Activated gamma-delta T cell treated with Interleukin-2 at 50 U/mL for 16 hours (primary cell): ENCODE measurements at regions not wholly inside any gene's neighbourhood (a gene's known extent, or its start where the extent isn't known, plus 50 kb on each side); places are given as distances from the start of the nearest gene placed in this dataset.

Experiments
- DNase-seq: peaks from one replicate; pipeline ENCODE4 v3.0.0-alpha.2; 2020

GRCh38 chr9:11003836-11004235 lies 391.0 kb upstream of the PTPRD start:
- no peak for DNase-seq

- DNase-seq, result no peak
Measured at GRCh38 chr9:11011696-11012095, 398.9 kb upstream of the PTPRD start.

- no peak for DNase-seq
Measured at GRCh38 chr9:11016081-11016480, 403.3 kb upstream of the PTPRD start.

GRCh38 chr9:11023201-11023600 lies 410.4 kb upstream of the PTPRD start:
- DNase-seq, result no peak

GRCh38 chr9:11025775-11026174 lies 413.0 kb upstream of the PTPRD start:
- DNase-seq, result no peak

- no peak for DNase-seq
Measured at GRCh38 chr9:11038366-11038765, 425.6 kb upstream of the PTPRD start.

GRCh38 chr9:11039006-11039405 lies 426.2 kb upstream of the PTPRD start:
- DNase-seq, result no peak

- no peak for DNase-seq
Measured at GRCh38 chr9:11045589-11045988, 432.8 kb upstream of the PTPRD start.

- no peak for DNase-seq
Measured at GRCh38 chr9:11063263-11063662, 450.5 kb upstream of the PTPRD start.

- DNase-seq, result no peak
Measured at GRCh38 chr9:11064909-11065308, 452.1 kb upstream of the PTPRD start.

- no peak for DNase-seq
Measured at GRCh38 chr9:11072176-11072575, 459.4 kb upstream of the PTPRD start.

GRCh38 chr9:11086561-11086960 lies 473.8 kb upstream of the PTPRD start:
- no peak for DNase-seq

- no peak for DNase-seq
Measured at GRCh38 chr9:11088821-11089374, 476.1 kb upstream of the PTPRD start.

GRCh38 chr9:11092974-11093373 lies 480.2 kb upstream of the PTPRD start:
- DNase-seq, result no peak

GRCh38 chr9:11097020-11097419 lies 484.2 kb upstream of the PTPRD start:
- no peak for DNase-seq

- no peak for DNase-seq
Measured at GRCh38 chr9:11103525-11103924, 490.7 kb upstream of the PTPRD start.

- DNase-seq, result no peak
Measured at GRCh38 chr9:11107196-11107595, 494.4 kb upstream of the PTPRD start.

GRCh38 chr9:11128156-11128555 lies 515.4 kb upstream of the PTPRD start:
- DNase-seq, result no peak

- DNase-seq, result no peak
Measured at GRCh38 chr9:11135851-11136250, 523.0 kb upstream of the PTPRD start.

- DNase-seq, result no peak
Measured at GRCh38 chr9:11141357-11141756, 528.6 kb upstream of the PTPRD start.

- DNase-seq, result no peak
Measured at GRCh38 chr9:11142965-11143738, 530.4 kb upstream of the PTPRD start.

GRCh38 chr9:11144746-11145145 lies 531.9 kb upstream of the PTPRD start:
- no peak for DNase-seq

- DNase-seq, result no peak
Measured at GRCh38 chr9:11148189-11148588, 535.4 kb upstream of the PTPRD start.

- DNase-seq, result no peak
Measured at GRCh38 chr9:11149065-11149464, 536.3 kb upstream of the PTPRD start.

GRCh38 chr9:11158063-11158462 lies 545.3 kb upstream of the PTPRD start:
- no peak for DNase-seq
